ENCODE measurements at regions not wholly inside any gene's neighbourhood (a gene's known extent, or its start where the extent isn't known, plus 50 kb on each side); places are given as distances from the start of the nearest gene placed in this dataset.

- DNase-seq: no peak
- CTCF ChIA-PET: interaction anchor here (0.7 kb wide), 1 partner anchor 846 kb away, joined by 4 read pairs; no protein-coding TSS in a partner anchor
- Histone ChIP-seq H3K27me3 (replicated peaks in 2 of 5; ENCODE audit: control insufficient read depth in 4 of 5, insufficient read depth in 5 of 5, low read length in 4 of 5) (peaks cover 0 to 15% (median 3%) of the 10 kb centered on the region in 5 experiments), H3K9me3 (ENCODE audit: control extremely low read depth in 1 of 5, control insufficient read depth in 4 of 5, insufficient read depth in 2 of 5, low read depth in 1 of 5, low read length in 4 of 5) (no peaks in the 10 kb centered on the region), H3K27ac (ENCODE audit: insufficient read depth in 1 of 2, low read depth in 1 of 2, low read length in 2 of 2, poor library complexity in 1 of 2, severe bottlenecking in 2 of 2) (no peak overlapping the region), H3K4me3 (ENCODE audit: control insufficient read depth in 1 of 7, extremely low read depth in 1 of 7, insufficient read depth in 4 of 7, low read depth in 2 of 7, low read length in 6 of 7) (no peak overlapping the region), H3K36me3 (ENCODE audit: control insufficient read depth in 4 of 4, insufficient read depth in 4 of 4, low read length in 3 of 4) (no peaks in the 10 kb centered on the region), H3K4me1 (ENCODE audit: control extremely low read depth in 1 of 4, control insufficient read depth in 4 of 4, insufficient read depth in 4 of 4, low read length in 3 of 4) (no peaks in the 10 kb centered on the region)
- POLR2A ChIA-PET: interaction anchor here (0.6 kb wide), 1 partner anchor 461 kb away, joined by 3 read pairs; no protein-coding TSS in a partner anchor
- WGBS (ENCODE audit: insufficient coverage): 100% methylated on average over 1 of the region's 1 CpG
These were observed 114.8 kb downstream of the MSX2 start for GRCh38 chr5:174839196-174839595.

DNA sequence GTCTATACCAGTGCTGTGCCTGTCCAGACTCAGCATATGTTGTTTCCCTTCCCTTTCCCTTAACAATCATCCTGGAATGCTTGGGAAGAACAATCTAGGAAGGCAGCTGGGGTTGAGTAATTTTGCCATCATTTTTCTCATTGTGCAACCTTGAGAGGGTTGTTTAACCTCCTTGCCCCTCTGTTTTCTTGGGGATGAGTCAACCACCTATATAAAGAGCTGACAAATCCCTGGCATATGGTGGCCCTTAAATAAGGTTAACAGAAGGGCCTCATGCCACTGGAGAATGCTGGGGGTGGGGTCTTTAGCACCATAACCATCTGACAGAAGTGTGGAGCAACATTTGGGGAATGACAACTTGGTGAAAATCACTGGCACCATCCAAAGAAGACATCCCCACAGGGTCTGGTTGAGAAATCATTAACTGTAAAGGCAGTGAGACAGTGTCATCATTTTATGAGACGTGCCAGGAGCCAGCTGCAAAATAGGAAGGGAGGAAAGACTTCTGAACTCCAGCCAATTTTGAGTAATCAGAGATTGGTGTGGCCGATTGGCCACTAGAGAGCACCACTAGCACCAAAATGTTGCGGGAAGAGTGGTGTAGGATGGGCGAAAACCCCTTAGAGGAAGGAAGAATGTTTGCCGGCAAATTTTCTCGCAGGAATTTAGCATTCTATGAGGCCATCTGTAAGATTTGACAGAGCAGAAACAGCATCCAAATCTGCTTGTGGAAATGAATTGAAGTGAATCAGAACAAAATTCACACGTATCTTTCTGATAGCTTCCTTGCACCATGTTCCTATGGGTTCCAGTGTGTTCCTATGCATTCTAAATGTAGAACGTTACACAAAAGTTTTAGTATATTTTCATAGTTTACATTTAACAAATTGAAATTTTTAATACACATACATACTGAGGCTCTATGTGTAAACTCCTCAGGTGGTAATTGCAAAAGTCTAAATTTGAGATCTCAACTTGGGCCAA, 113.8 kb downstream of the MSX2 start:
- Histone ChIP-seq H3K4me1 (ENCODE audit: control extremely low read depth in 1 of 4, control insufficient read depth in 4 of 4, insufficient read depth in 4 of 4, low read length in 3 of 4) (no peaks in the 10 kb centered on the region), H3K9me3 (ENCODE audit: control extremely low read depth in 1 of 5, control insufficient read depth in 4 of 5, insufficient read depth in 2 of 5, low read depth in 1 of 5, low read length in 4 of 5) (no peaks in the 10 kb centered on the region), H3K36me3 (ENCODE audit: control insufficient read depth in 4 of 4, insufficient read depth in 4 of 4, low read length in 3 of 4) (no peaks in the 10 kb centered on the region), H3K27me3 (replicated peaks in 2 of 5; ENCODE audit: control insufficient read depth in 4 of 5, insufficient read depth in 5 of 5, low read length in 4 of 5) (peaks cover 0 to 18% (median 3%) of the 10 kb centered on the region in 5 experiments), H3K27ac (ENCODE audit: insufficient read depth in 1 of 2, low read depth in 1 of 2, low read length in 2 of 2, poor library complexity in 1 of 2, severe bottlenecking in 2 of 2) (no peak overlapping the region), H3K4me3 (ENCODE audit: control insufficient read depth in 1 of 7, extremely low read depth in 1 of 7, insufficient read depth in 4 of 7, low read depth in 2 of 7, low read length in 6 of 7) (no peak overlapping the region)
- POLR2A ChIA-PET: no interaction called here
- no peak for DNase-seq
- WGBS (ENCODE audit: insufficient coverage): 9% methylated on average over 6 of the region's 8 CpGs
- CTCF ChIA-PET: no interaction called here

GRCh38 chr5:174834081-174834480, 109.7 kb downstream of the MSX2 start:
- no peak for DNase-seq

GRCh38 chr5:174832811-174833210, 108.4 kb downstream of the MSX2 start:
- Histone ChIP-seq H3K9me3 (ENCODE audit: control extremely low read depth in 1 of 5, control insufficient read depth in 4 of 5, insufficient read depth in 2 of 5, low read depth in 1 of 5, low read length in 4 of 5) (no peaks in the 10 kb centered on the region), H3K4me3 (ENCODE audit: control insufficient read depth in 1 of 7, extremely low read depth in 1 of 7, insufficient read depth in 4 of 7, low read depth in 2 of 7, low read length in 6 of 7) (no peak overlapping the region), H3K27me3 (replicated peaks in 2 of 5; ENCODE audit: control insufficient read depth in 4 of 5, insufficient read depth in 5 of 5, low read length in 4 of 5) (peaks cover under 1 to 22% (median 2%) of the 10 kb centered on the region in 5 experiments), H3K36me3 (ENCODE audit: control insufficient read depth in 4 of 4, insufficient read depth in 4 of 4, low read length in 3 of 4) (no peaks in the 10 kb centered on the region), H3K4me1 (ENCODE audit: control extremely low read depth in 1 of 4, control insufficient read depth in 4 of 4, insufficient read depth in 4 of 4, low read length in 3 of 4) (no peaks in the 10 kb centered on the region), H3K27ac (ENCODE audit: insufficient read depth in 1 of 2, low read depth in 1 of 2, low read length in 2 of 2, poor library complexity in 1 of 2, severe bottlenecking in 2 of 2) (no peak overlapping the region)
- DNase-seq: no peak
- ChIA-PET POLR2A (no interaction called here), CTCF (no interaction called here)
- 89% methylated on average over 2 of the region's 2 CpGs for WGBS (ENCODE audit: insufficient coverage)

More at GRCh38 chr5:174834081-174834480, 109.7 kb downstream of the MSX2 start:
- 87% methylated on average over 5 of the region's 5 CpGs for WGBS (ENCODE audit: insufficient coverage)
- peaks cover 2 to 28% (median 3%) of the 10 kb centered on the region in 5 experiments for H3K27me3 ChIP-seq (replicated peaks in 2 of 5; ENCODE audit: control insufficient read depth in 4 of 5, insufficient read depth in 5 of 5, low read length in 4 of 5)
- ChIA-PET POLR2A (no interaction called here), CTCF (no interaction called here)
- H3K4me3 ChIP-seq (ENCODE audit: control insufficient read depth in 1 of 7, extremely low read depth in 1 of 7, insufficient read depth in 4 of 7, low read depth in 2 of 7, low read length in 6 of 7): no peak overlapping the region
- no peaks in the 10 kb centered on the region for H3K36me3 ChIP-seq (ENCODE audit: control insufficient read depth in 4 of 4, insufficient read depth in 4 of 4, low read length in 3 of 4)
- H3K9me3 ChIP-seq (ENCODE audit: control extremely low read depth in 1 of 5, control insufficient read depth in 4 of 5, insufficient read depth in 2 of 5, low read depth in 1 of 5, low read length in 4 of 5): no peaks in the 10 kb centered on the region
- H3K27ac ChIP-seq (ENCODE audit: insufficient read depth in 1 of 2, low read depth in 1 of 2, low read length in 2 of 2, poor library complexity in 1 of 2, severe bottlenecking in 2 of 2): no peak overlapping the region
- H3K4me1 ChIP-seq (ENCODE audit: control extremely low read depth in 1 of 4, control insufficient read depth in 4 of 4, insufficient read depth in 4 of 4, low read length in 3 of 4): no peaks in the 10 kb centered on the region

- H3K4me3 ChIP-seq (ENCODE audit: control insufficient read depth in 1 of 7, extremely low read depth in 1 of 7, insufficient read depth in 4 of 7, low read depth in 2 of 7, low read length in 6 of 7): no peak overlapping the region
- CTCF ChIA-PET: no interaction called here
- no peak for DNase-seq
- H3K36me3 ChIP-seq (ENCODE audit: control insufficient read depth in 4 of 4, insufficient read depth in 4 of 4, low read length in 3 of 4): no peaks in the 10 kb centered on the region
- H3K27me3 ChIP-seq (replicated peaks in 2 of 5; ENCODE audit: control insufficient read depth in 4 of 5, insufficient read depth in 5 of 5, low read length in 4 of 5): peaks cover 0 to 22% (median 2%) of the 10 kb centered on the region in 5 experiments
- WGBS (ENCODE audit: insufficient coverage): 90% methylated on average over 3 of the region's 3 CpGs
- no peak overlapping the region for H3K27ac ChIP-seq (ENCODE audit: insufficient read depth in 1 of 2, low read depth in 1 of 2, low read length in 2 of 2, poor library complexity in 1 of 2, severe bottlenecking in 2 of 2)
- POLR2A ChIA-PET: no interaction called here
- H3K4me1 ChIP-seq (ENCODE audit: control extremely low read depth in 1 of 4, control insufficient read depth in 4 of 4, insufficient read depth in 4 of 4, low read length in 3 of 4): no peaks in the 10 kb centered on the region
- H3K9me3 ChIP-seq (ENCODE audit: control extremely low read depth in 1 of 5, control insufficient read depth in 4 of 5, insufficient read depth in 2 of 5, low read depth in 1 of 5, low read length in 4 of 5): no peaks in the 10 kb centered on the region
These were observed 107.6 kb downstream of the MSX2 start for GRCh38 chr5:174832025-174832424.

GRCh38 chr5:174831031-174831660, 106.8 kb downstream of the MSX2 start:
- H3K27ac ChIP-seq (ENCODE audit: insufficient read depth in 1 of 2, low read depth in 1 of 2, low read length in 2 of 2, poor library complexity in 1 of 2, severe bottlenecking in 2 of 2): no peak overlapping the region
- WGBS (ENCODE audit: insufficient coverage): 100% methylated on average over 1 of the region's 2 CpGs
- H3K9me3 ChIP-seq (ENCODE audit: control extremely low read depth in 1 of 5, control insufficient read depth in 4 of 5, insufficient read depth in 2 of 5, low read depth in 1 of 5, low read length in 4 of 5): no peaks in the 10 kb centered on the region
- ChIA-PET CTCF (no interaction called here), POLR2A (no interaction called here)
- no peaks in the 10 kb centered on the region for H3K4me1 ChIP-seq (ENCODE audit: control extremely low read depth in 1 of 4, control insufficient read depth in 4 of 4, insufficient read depth in 4 of 4, low read length in 3 of 4)
- H3K4me3 ChIP-seq (ENCODE audit: control insufficient read depth in 1 of 7, extremely low read depth in 1 of 7, insufficient read depth in 4 of 7, low read depth in 2 of 7, low read length in 6 of 7): no peak overlapping the region
- H3K36me3 ChIP-seq (ENCODE audit: control insufficient read depth in 4 of 4, insufficient read depth in 4 of 4, low read length in 3 of 4): no peaks in the 10 kb centered on the region
- DNase-seq: no peak
- H3K27me3 ChIP-seq (replicated peaks in 2 of 5; ENCODE audit: control insufficient read depth in 4 of 5, insufficient read depth in 5 of 5, low read length in 4 of 5): peaks cover 0 to 22% (median 2%) of the 10 kb centered on the region in 5 experiments

GRCh38 chr5:174829511-174829864, 105.1 kb downstream of the MSX2 start:
- WGBS (ENCODE audit: insufficient coverage): 92% methylated on average over 5 of the region's 5 CpGs
- H3K4me3 ChIP-seq (ENCODE audit: control insufficient read depth in 1 of 7, extremely low read depth in 1 of 7, insufficient read depth in 4 of 7, low read depth in 2 of 7, low read length in 6 of 7): no peak overlapping the region
- H3K27me3 ChIP-seq (replicated peaks in 2 of 5; ENCODE audit: control insufficient read depth in 4 of 5, insufficient read depth in 5 of 5, low read length in 4 of 5): peaks cover 0 to 22% (median 2%) of the 10 kb centered on the region in 5 experiments
- H3K4me1 ChIP-seq (ENCODE audit: control extremely low read depth in 1 of 4, control insufficient read depth in 4 of 4, insufficient read depth in 4 of 4, low read length in 3 of 4): no peaks in the 10 kb centered on the region
- ChIA-PET POLR2A (no interaction called here), CTCF (no interaction called here)
- no peaks in the 10 kb centered on the region for H3K9me3 ChIP-seq (ENCODE audit: control extremely low read depth in 1 of 5, control insufficient read depth in 4 of 5, insufficient read depth in 2 of 5, low read depth in 1 of 5, low read length in 4 of 5)
- no peak overlapping the region for H3K27ac ChIP-seq (ENCODE audit: insufficient read depth in 1 of 2, low read depth in 1 of 2, low read length in 2 of 2, poor library complexity in 1 of 2, severe bottlenecking in 2 of 2)
- no peak for DNase-seq
- H3K36me3 ChIP-seq (ENCODE audit: control insufficient read depth in 4 of 4, insufficient read depth in 4 of 4, low read length in 3 of 4): no peaks in the 10 kb centered on the region
